ENCODE measurements at regions not wholly inside any gene's neighbourhood (a gene's known extent, or its start where the extent isn't known, plus 50 kb on each side); places are given as distances from the start of the nearest gene placed in this dataset.
A peak's percentile ranks its signal among the peaks of the same experiment; 100 is the strongest.

GRCh38 chr11:130574740-130575139 is 126.3 kb downstream of the ADAMTS15 start:
- H3K9me3 ChIP-seq, result no peaks in the 10 kb centered on the region
- H3K27ac ChIP-seq, result no peak overlapping the region
- H3K27me3 ChIP-seq (replicated peaks; ENCODE audit: insufficient read depth), result no peaks in the 10 kb centered on the region
- DNase-seq (ENCODE audit: low spot score) (no peak), ATAC-seq (ENCODE audit: insufficient number of reproducible peaks, low FRiP score, low read depth) (no peak)
- no peaks in the 10 kb centered on the region for H3K36me3 ChIP-seq
- peaks cover 0 to under 1% of the 10 kb centered on the region in 2 donors for H3K4me1 ChIP-seq (ENCODE audit: control insufficient read depth in 1 of 2, low read depth in 2 of 2)
- TF ChIP-seq CTCF (IDR thresholded peaks at IDR 0.05), result no peak
- H3K4me3 ChIP-seq, result no peak overlapping the region

GRCh38 chr11:130576146-130576545 is 127.7 kb downstream of the ADAMTS15 start:
- no peak for ATAC-seq (ENCODE audit: insufficient number of reproducible peaks, low FRiP score, low read depth)
- no peak for TF ChIP-seq CTCF (IDR thresholded peaks at IDR 0.05)
- DNase-seq (ENCODE audit: low spot score), result no peak

GRCh38 chr11:130578738-130579368 is 130.4 kb downstream of the ADAMTS15 start:
- H3K27ac ChIP-seq, result no peak overlapping the region
- TF ChIP-seq CTCF (IDR thresholded peaks at IDR 0.05), result no peak
- no peaks in the 10 kb centered on the region for H3K27me3 ChIP-seq (replicated peaks; ENCODE audit: insufficient read depth)
- peaks cover 5 to 25% of the 10 kb centered on the region in 2 donors for H3K4me1 ChIP-seq (ENCODE audit: control insufficient read depth in 1 of 2, low read depth in 2 of 2)
- DNase-seq (ENCODE audit: low spot score), result no peak
- ATAC-seq (ENCODE audit: insufficient number of reproducible peaks, low FRiP score, low read depth), result no peak
- no peak overlapping the region for H3K4me3 ChIP-seq
- no peaks in the 10 kb centered on the region for H3K9me3 ChIP-seq
- no peaks in the 10 kb centered on the region for H3K36me3 ChIP-seq

More at GRCh38 chr11:130576146-130576545, 127.7 kb downstream of the ADAMTS15 start:
- Histone ChIP-seq H3K27ac (no peak overlapping the region), H3K27me3 (replicated peaks; ENCODE audit: insufficient read depth) (no peaks in the 10 kb centered on the region), H3K4me1 (ENCODE audit: control insufficient read depth in 1 of 2, low read depth in 2 of 2) (peaks cover 4 to 15% of the 10 kb centered on the region in 2 donors), H3K36me3 (no peaks in the 10 kb centered on the region), H3K4me3 (no peak overlapping the region), H3K9me3 (no peaks in the 10 kb centered on the region)

- Histone ChIP-seq H3K36me3 (no peaks in the 10 kb centered on the region), H3K9me3 (no peaks in the 10 kb centered on the region), H3K4me1 (ENCODE audit: control insufficient read depth in 1 of 2, low read depth in 2 of 2) (peaks cover 9 to 31% of the 10 kb centered on the region in 2 donors), H3K27ac (peak overlapping the region; percentile 57 to 65), H3K4me3 (no peak overlapping the region), H3K27me3 (replicated peaks; ENCODE audit: insufficient read depth) (no peaks in the 10 kb centered on the region)
- no peak for TF ChIP-seq CTCF (IDR thresholded peaks at IDR 0.05)
- DNase-seq (ENCODE audit: low spot score) (no peak), ATAC-seq (ENCODE audit: insufficient number of reproducible peaks, low FRiP score, low read depth) (peak; percentile 42)
Observed at GRCh38 chr11:130580372-130580771, 131.9 kb downstream of the ADAMTS15 start.

- no peak for TF ChIP-seq CTCF (IDR thresholded peaks at IDR 0.05)
- ATAC-seq (ENCODE audit: insufficient number of reproducible peaks, low FRiP score, low read depth) (no peak), DNase-seq (ENCODE audit: low spot score) (no peak)
- H3K27ac ChIP-seq, result peak overlapping the region; percentile 57 to 65
- H3K27me3 ChIP-seq (replicated peaks; ENCODE audit: insufficient read depth), result no peaks in the 10 kb centered on the region
- H3K36me3 ChIP-seq, result no peaks in the 10 kb centered on the region
- H3K9me3 ChIP-seq, result no peaks in the 10 kb centered on the region
- no peak overlapping the region for H3K4me3 ChIP-seq
- peaks cover 10 to 37% of the 10 kb centered on the region in 2 donors for H3K4me1 ChIP-seq (ENCODE audit: control insufficient read depth in 1 of 2, low read depth in 2 of 2)
Observed at GRCh38 chr11:130580891-130581492, 132.5 kb downstream of the ADAMTS15 start.
